ENCODE measurements at regions not wholly inside any gene's neighbourhood (a gene's known extent, or its start where the extent isn't known, plus 50 kb on each side); places are given as distances from the start of the nearest gene placed in this dataset.

- no peak for TF ChIP-seq CTCF (conservative IDR thresholded peaks at IDR 0.05; ENCODE audit: low read depth, low read length)
- TF ChIP-seq EZH2phosphoT487 (IDR thresholded peaks at IDR 0.05; ENCODE audit: borderline replicate concordance, low read length) = no peak
- no peak for TF ChIP-seq EZH2 (IDR thresholded peaks at IDR 0.05; ENCODE audit: low read length, unreplicated experiment)
These were observed 208.1 kb downstream of the NR4A2 start for GRCh38 chr2:156124458-156124857.
